Cardiac fibroblast (primary cell): ENCODE measurements at regions not wholly inside any gene's neighbourhood (a gene's known extent, or its start where the extent isn't known, plus 50 kb on each side); places are given as distances from the start of the nearest gene placed in this dataset.

Experiments used
- DNase-seq, 2 donors: peaks; one replicate each; pipeline versions ENCODE4 v3.0.0 to v3.0.0-alpha.2; 2010; ENCODE audit warnings: low read depth in 2 of 2
- H3K4me3 ChIP-seq, 2 donors: replicated peaks in 1 of 2; 1 replicate in 1 of 2; 2 replicates in 1 of 2; pipeline ENCODE4 v1.5.1; 2011; ENCODE audit warnings: low read depth in 2 of 2, low read length in 2 of 2, mild to moderate bottlenecking in 2 of 2, moderate library complexity in 1 of 2
- CTCF ChIP-seq: IDR thresholded peaks from one replicate; pipeline ENCODE4 v1.5.1; 2011; ENCODE audit warnings: low read depth, mild to moderate bottlenecking, low read length, inconsistent platforms

GRCh38 chr11:95293116-95293515 is 62.1 kb upstream of the SESN3 start:
- no peak for DNase-seq
- H3K4me3 ChIP-seq = no peak overlapping the region
- TF ChIP-seq CTCF = no peak

GRCh38 chr11:95291946-95292345 is 60.9 kb upstream of the SESN3 start:
- no peak overlapping the region for H3K4me3 ChIP-seq
- no peak for DNase-seq
- no peak for TF ChIP-seq CTCF

DNA sequence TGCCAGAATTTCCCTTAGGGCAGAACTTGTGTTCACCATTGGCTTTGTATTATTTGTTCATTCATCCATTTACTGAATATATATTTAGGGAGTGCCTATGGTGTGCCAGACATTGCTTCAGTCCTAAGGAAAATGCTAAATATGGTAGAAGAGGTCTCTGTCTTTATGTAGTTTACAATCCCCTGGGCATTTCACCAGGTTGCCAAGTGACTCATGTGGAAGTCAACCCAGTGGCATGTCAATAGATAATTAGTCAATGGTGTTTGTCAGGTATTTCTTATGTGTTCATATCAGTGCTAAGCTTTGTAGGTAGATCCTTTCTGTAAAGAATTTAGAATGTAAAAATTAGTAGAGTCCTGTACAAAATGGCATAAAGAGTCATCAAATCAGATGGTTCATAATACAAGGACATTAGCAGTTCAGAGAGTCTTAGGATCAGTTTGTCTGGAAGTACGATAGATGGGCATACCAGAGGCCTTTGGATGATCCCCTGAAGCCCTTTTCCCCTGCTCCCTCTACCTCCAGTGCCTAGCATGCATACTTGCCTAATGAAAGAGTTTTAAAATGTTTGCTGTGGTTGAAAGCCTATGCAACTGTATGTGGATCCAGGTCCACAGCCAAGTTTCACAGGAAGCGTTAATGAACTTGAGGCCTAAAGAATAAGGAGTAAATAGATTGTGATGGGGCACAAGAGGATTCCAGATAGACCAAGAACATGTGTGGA is 58.5 kb upstream of the SESN3 start:
- no peak for DNase-seq
- TF ChIP-seq CTCF = no peak
- H3K4me3 ChIP-seq = no peak overlapping the region

GRCh38 chr11:95284057-95285052 is 53.4 kb upstream of the SESN3 start:
- DNase-seq = no peak
- no peak for TF ChIP-seq CTCF
- no peak overlapping the region for H3K4me3 ChIP-seq

- peak; percentile 26 to 87 for DNase-seq
- no peak overlapping the region for H3K4me3 ChIP-seq
Measured at GRCh38 chr11:95283650-95284049, 52.6 kb upstream of the SESN3 start.

DNA sequence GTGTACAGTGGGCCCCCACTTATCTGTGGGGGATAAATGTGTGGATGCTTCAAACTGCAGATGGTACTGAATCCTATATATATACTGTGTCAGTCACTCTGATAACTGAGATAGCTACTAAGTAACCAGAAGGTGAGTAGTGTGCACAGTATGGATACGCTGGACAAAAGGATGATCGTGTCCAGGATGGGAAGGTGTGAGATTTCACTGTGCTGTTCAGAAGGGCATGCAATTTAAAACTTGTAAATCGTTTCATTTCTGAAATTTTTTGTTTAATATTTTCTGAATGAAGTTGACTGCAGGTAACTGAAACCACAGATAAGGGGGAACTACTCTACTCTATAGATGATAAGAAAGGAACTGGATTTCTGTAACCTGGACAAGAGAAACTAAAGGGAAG is 52.1 kb upstream of the SESN3 start:
- H3K4me3 ChIP-seq = no peak overlapping the region
- TF ChIP-seq CTCF = no peak
- no peak for DNase-seq

More at GRCh38 chr11:95283650-95284049, 52.6 kb upstream of the SESN3 start:
- TF ChIP-seq CTCF = no peak
